Stimulated activated CD4-positive, alpha-beta T cell treated with anti-CD3 and anti-CD28 coated beads, Interleukin-4, amount 100 ng/mL, for 48 hours (primary cell): ENCODE measurements at regions not wholly inside any gene's neighbourhood (a gene's known extent, or its start where the extent isn't known, plus 50 kb on each side); places are given as distances from the start of the nearest gene placed in this dataset.

Source experiments
- DNase-seq, 2 donors: peaks; one replicate each; pipeline ENCODE4 v3.0.0-alpha.2; 2020; ENCODE audit warnings: low read depth in 2 of 2

- no peak for DNase-seq
These were observed 126.5 kb upstream of the SOX4 start for GRCh38 chr6:21467091-21467490.

DNA sequence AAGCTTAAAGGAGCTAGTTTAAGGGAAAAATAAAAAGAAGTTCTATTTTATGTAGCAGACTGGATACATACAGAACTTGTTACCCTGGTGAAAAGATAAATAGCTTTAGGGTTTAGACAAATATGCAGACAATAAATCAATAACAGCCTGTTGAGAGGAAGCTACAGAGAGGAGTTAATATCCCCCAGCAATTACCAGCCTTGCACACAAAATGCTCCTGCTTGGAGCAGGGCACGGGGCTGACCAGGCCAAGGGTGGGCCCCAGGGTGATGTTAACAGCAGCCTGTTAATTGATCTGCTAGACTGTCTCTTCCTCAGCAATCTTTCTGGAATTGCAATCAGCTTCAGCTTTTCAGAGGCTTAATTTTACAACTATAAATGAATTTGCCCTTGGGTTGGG, 125.1 kb upstream of the SOX4 start:
- DNase-seq = no peak

DNA sequence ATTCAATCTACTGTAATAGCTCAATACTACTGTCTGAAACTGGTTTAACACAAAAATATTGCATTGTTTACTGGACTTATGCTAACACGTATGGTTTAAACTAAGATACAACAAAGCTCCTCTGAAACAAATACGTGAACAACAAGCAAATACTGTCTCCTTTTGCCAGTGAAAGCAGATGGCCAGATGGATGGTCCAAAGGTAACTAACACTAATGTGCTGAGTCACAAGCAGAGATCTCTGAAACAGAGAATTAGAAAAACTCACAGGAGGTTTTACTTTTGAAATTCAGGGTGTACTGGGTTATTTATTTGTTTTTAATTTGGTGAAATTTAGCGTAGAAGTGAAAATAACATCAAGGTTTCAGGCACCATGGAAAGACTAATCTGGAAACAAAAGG, 124.3 kb upstream of the SOX4 start:
- no peak for DNase-seq

GRCh38 chr6:21476112-21476511, 117.4 kb upstream of the SOX4 start:
- DNase-seq = no peak

DNA sequence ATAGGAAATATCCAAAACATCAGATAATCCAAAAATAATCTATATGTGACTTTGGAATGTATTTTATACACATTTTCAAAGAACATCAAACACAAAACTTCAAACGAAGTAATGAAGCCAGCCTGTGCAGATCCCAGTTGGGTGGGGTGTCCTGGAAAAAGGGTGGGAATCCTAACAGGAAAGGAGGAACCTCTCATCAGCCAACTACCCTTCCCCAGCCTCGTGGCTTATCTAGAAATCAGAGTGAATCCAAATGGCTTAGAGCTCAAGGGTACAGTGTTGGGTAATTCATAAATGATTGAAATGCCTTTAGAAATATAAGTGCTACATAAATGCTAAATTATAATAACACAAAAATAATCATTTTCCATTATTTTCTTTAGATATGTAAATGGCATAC, 115.1 kb upstream of the SOX4 start:
- DNase-seq = no peak

- DNase-seq = no peak
These were observed 114.5 kb upstream of the SOX4 start for GRCh38 chr6:21478883-21479539.

DNA sequence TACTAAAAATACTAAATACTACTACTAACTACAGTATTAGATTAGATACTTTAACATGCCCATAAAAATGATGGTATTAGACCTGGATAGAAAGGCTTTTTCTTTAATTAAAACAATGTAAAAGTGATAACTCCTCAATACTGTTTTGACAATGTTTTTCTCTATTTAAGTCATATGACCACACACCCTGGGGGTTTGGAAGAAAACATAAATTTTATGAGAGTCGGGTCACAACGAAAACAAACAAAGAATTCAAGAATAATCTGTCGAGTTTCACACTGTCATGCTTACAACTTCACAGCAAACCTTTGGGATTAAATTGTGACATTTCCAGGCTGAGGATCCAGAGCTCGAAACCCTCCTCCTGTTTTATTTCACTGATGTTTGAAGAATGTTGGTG, 107.4 kb upstream of the SOX4 start:
- no peak for DNase-seq

DNA sequence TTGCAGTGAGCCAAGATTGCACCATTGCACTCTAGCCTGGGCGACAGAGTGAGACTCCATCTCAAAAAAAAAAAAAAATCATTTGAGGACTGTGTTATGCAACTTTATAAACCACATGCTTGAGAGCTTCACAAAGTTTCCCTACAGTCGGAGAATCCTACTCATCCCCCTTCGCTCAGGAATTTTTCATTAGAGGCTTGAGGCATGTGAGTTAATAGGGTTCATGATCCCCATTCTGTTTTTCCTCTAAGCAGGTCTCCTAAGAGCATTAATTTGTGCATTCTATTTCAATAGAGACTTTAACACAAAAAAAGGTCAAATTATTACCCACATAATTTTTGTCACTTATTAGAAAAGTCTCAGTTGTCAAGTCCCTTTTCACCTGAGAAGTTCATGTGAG, 103.7 kb upstream of the SOX4 start:
- no peak for DNase-seq

- no peak for DNase-seq
These were observed 101.6 kb upstream of the SOX4 start for GRCh38 chr6:21491955-21492354.

DNA sequence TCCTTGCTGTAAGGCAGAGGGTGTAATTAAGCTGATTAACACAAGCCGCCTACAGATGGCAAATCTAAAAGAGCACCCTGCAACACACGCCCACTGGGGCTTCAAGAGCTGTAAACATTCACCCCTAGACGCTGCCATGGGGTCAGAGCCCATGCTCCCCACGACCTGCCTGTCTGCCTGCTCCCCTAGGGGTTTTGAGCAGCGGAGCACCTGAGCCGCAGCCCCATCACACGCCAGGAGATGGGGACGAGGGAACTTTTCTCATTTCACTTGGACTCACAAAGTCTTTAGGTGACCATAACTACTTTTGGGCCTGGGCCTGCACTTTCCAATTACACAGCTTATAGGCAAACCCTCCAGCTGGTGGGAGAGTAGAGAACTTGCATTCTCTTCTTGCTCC, 99.0 kb upstream of the SOX4 start:
- no peak for DNase-seq

- no peak for DNase-seq
These were observed 97.4 kb upstream of the SOX4 start for GRCh38 chr6:21496196-21496595.

DNA sequence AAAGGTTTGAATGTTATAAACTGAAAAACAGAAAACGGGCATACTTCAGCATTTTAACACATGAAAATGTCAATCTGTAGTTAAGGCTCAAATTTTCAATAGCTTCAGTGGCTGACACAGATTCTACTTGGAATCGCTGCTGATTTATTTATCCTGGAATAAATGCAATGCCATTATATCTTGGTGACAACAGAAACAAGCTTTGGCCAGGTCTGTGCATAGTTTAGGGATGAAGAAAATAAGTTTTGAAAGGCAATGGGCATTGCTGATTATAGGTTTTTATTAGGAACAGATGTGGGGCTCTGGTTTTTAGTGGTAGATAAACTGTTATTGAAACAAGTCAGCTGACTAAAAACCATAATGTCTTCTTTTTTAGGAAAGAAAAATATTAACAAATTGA, 96.8 kb upstream of the SOX4 start:
- no peak for DNase-seq

- no peak for DNase-seq
These were observed 93.1 kb upstream of the SOX4 start for GRCh38 chr6:21500314-21501020.

- no peak for DNase-seq
These were observed 92.6 kb upstream of the SOX4 start for GRCh38 chr6:21501021-21501354.

DNA sequence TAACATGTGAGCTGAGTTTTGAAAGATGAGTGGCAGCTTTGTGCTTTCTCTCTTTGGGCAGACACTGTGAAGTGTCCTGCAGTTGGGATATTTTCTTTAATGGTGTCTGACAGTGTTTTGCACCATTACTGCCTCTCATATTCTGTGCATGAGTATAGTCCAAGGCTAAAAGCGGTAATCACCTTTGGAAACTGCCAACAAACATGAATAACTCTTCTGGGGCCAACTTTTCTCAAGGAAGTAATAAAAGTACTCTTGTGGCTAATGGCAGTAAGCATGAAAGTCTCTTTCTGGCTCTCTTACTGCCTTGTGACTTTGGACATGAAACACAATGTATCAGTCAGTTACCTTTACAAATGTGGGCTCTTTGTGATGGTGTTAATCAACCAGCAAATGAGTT, 91.7 kb upstream of the SOX4 start:
- DNase-seq = no peak

- DNase-seq = no peak
These were observed 90.9 kb upstream of the SOX4 start for GRCh38 chr6:21502682-21503081.

GRCh38 chr6:21504790-21505189, 88.8 kb upstream of the SOX4 start:
- DNase-seq = no peak

DNA sequence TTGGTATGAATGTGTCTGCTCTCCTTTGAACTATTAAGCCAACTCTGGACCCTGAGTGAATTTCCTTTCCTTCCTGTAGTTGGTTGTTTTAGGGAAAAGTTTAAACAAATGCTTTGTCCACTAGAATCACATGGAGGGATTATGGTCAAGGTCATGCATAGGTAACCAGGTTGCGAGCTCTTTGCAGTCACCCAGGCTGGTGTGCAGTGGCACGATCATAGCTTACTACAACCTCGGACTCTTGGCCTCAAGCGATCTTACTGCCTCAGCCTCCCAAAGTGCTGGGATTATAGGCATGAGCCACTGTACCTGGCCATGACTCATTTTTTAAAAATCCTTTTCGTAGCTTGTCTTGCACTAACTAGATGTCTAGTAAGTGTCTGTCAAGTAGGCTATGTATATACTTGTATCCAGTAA, 88.0 kb upstream of the SOX4 start:
- no peak for DNase-seq

- no peak for DNase-seq
These were observed 87.4 kb upstream of the SOX4 start for GRCh38 chr6:21506126-21506525.

DNA sequence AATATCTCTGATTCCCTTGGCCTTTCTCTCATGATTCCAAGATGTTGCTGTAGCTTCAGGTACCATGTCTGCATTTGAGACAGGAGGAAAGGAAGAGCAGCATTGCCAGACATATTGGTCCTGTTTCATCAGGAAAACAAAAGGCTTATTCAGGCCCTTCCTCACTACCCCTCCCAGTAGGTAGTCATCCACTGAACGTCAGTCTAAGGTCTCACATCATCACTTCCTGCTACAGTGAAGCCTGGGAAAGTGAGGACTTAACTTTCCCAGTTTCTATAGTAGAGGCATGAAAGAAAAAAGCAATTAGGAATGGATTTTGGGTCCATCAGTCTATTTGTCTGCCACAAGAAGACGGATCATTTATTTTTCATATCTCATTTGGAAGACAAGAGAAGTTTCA, 85.7 kb upstream of the SOX4 start:
- no peak for DNase-seq

DNA sequence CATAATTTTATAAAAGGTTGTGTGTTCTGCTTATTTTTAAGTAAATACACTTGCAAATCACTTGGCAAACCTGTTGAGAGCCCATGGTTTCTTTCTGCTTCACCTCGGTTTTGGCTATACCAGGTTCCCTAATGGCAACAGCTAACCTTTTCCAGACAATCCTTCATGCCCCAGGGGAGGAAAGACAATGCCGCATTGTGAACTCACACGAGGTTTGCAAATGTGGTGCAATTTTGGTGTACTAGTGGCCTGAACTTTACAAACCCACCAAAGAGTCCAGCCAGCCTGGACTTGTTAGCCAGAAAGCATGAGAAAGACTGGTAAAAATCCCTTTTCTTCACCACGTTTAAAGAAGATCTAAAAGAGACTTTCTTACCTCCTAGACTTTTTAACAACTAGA, 84.8 kb upstream of the SOX4 start:
- no peak for DNase-seq

DNA sequence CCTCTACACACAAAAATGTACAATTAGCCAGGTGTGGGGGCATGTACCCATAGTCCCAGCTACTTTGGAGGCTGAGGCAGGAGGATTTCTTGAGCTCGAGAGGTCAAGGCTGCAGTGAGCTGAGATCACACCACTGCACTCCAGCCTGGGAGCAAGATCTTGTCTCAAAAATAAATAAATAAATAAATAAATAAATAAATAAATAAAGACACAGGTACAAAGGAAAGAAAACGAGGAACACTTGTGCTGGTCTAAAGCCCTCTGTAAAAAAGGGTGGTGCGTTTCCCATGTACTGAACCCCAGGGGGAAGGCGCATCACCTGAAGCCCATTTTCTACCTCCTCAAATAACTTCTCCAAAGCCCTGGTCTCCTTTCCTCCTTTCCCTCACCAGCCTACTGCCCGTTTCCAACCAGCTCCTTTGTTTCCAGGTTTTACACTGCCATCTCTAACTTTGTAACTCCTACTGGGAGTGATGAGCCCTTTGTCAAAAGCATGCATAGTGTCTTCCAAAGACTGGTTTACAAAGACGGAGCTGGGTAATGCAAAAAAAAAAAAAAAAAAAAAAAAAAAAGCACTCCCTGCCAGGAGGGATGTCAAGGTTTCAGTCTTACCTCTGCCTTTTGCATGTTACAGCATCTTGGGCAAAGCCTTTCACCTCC, 81.5 kb upstream of the SOX4 start:
- DNase-seq = no peak

DNA sequence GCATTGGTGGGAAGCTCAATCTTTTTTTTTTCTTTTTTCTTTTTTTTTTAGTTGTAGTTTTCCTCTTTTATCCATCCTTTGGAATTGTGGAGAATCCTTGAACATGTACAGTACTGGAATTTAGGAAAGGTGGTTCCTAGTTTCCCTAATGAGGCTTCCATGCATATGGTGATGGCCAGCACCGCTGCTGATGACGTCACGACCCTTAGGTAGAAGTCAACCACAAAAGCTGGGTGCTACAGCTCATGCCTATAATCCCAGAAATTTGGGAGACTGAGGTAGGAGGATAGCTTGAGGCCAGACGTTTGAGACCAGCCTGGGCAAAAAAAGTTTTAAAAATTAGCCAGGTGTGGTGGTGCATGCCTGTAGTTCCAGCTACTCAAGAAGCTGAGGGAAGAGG, 79.3 kb upstream of the SOX4 start:
- no peak for DNase-seq

DNA sequence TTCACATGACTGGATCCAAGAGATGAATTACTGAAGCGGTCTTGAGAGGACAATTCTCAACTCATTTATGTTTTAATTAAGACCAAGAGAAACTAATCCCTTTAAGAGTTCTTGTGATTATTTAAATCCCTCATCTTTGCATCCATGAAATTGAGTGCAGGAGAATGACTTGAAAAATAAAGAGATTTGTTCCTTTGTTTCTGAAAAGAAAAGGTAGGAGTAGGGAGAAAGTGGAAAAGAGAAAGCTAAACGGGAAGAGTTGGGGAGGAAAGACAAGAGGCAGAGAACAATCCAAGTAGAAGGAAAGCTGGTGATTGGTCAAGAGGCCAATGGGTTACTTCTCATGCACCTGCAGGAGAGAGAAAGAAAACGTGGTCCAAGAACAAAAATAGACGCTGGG, 75.2 kb upstream of the SOX4 start:
- no peak for DNase-seq
